GM12865 (cell line): ENCODE measurements at regions not wholly inside any gene's neighbourhood (a gene's known extent, or its start where the extent isn't known, plus 50 kb on each side); places are given as distances from the start of the nearest gene placed in this dataset.

Experiments
- DNase-seq: peaks from one replicate; pipeline ENCODE4 v3.0.0; 2010; ENCODE audit warnings: low read depth
- H3K4me3 ChIP-seq: 2 replicates; pipeline ENCODE4 v1.5.1; 2011; ENCODE audit warnings: mild to moderate bottlenecking, low read depth, low read length, control low read depth
- CTCF ChIP-seq: IDR thresholded peaks from 2 replicates; pipeline ENCODE4 v1.5.1; 2011; ENCODE audit warnings: low read length, control low read depth, low read depth, inconsistent platforms; ENCODE audit not compliant: insufficient read depth; ENCODE audit errors: missing control alignments

- TF ChIP-seq CTCF: no peak
- no peak overlapping the region for H3K4me3 ChIP-seq
- DNase-seq: peak; percentile 6
These were observed 353.0 kb downstream of the ADAM29 start for GRCh38 chr4:175271010-175271630.

GRCh38 chr4:175273995-175274753 lies 356.0 kb downstream of the ADAM29 start:
- no peak for DNase-seq
- no peak for TF ChIP-seq CTCF
- H3K4me3 ChIP-seq: no peak overlapping the region

GRCh38 chr4:175277816-175278215 lies 359.7 kb downstream of the ADAM29 start:
- no peak for TF ChIP-seq CTCF
- DNase-seq: no peak
- H3K4me3 ChIP-seq: no peak overlapping the region

- no peak for TF ChIP-seq CTCF
- no peak overlapping the region for H3K4me3 ChIP-seq
These were observed 362.0 kb downstream of the ADAM29 start for GRCh38 chr4:175280153-175280552.

GRCh38 chr4:175281894-175282293 lies 363.7 kb downstream of the ADAM29 start:
- DNase-seq: no peak
- no peak overlapping the region for H3K4me3 ChIP-seq
- TF ChIP-seq CTCF: no peak

More at GRCh38 chr4:175280153-175280552, 362.0 kb downstream of the ADAM29 start:
- no peak for DNase-seq

- no peak for DNase-seq
- no peak for TF ChIP-seq CTCF
- no peak overlapping the region for H3K4me3 ChIP-seq
These were observed 364.2 kb downstream of the ADAM29 start for GRCh38 chr4:175282407-175282806.
